Gastroesophageal sphincter (tissue), 4 donors: ENCODE measurements at regions not wholly inside any gene's neighbourhood (a gene's known extent, or its start where the extent isn't known, plus 50 kb on each side); places are given as distances from the start of the nearest gene placed in this dataset.

Experiments used
- ATAC-seq: fragments of 150-250 bp; one replicate; pipeline ENCODE4 v1.9.1; 2016; ENCODE audit warnings: mild to moderate bottlenecking, moderate library complexity
- H3K27ac ChIP-seq, 4 donors: fragments of 200-600 bp; sonication (generic) in 3 of 4; 1 replicate in 3 of 4; 2 replicates in 1 of 4; pipeline ENCODE4 v1.5.1; 2016 to 2019
- H3K27me3 ChIP-seq: fragments of 200-600 bp; sonication (generic); one replicate; pipeline ENCODE4 v1.5.1; 2019
- H3K36me3 ChIP-seq, 2 donors: fragments of 200-600 bp; sonication (generic); one replicate each; pipeline ENCODE4 v1.5.1; 2019; ENCODE audit warnings: control low read depth in 1 of 2
- H3K4me1 ChIP-seq, 3 donors: fragments of 200-600 bp; sonication (generic); 1 replicate in 2 of 3; 2 replicates in 1 of 3; pipeline ENCODE4 v1.5.1; 2016 to 2019; ENCODE audit warnings: control low read depth in 2 of 3
- H3K4me3 ChIP-seq, 2 donors: fragments of 200-600 bp; sonication (generic); one replicate each; pipeline ENCODE4 v1.5.1; 2019; ENCODE audit warnings: mild to moderate bottlenecking in 1 of 2, moderate library complexity in 1 of 2
- H3K9me3 ChIP-seq, 3 donors: fragments of 200-600 bp; sonication (generic); one replicate each; pipeline ENCODE4 v1.5.1; 2017 to 2019; ENCODE audit warnings: control low read depth in 2 of 3
- CTCF ChIP-seq, 4 experiments: fragments of 200-600 bp in 2 of 4; fragments of 450-650 bp in 2 of 4; sonication (generic) in 1 of 4; IDR thresholded peaks; one replicate each; pipeline ENCODE4 v1.5.1; 2017 to 2019; ENCODE audit warnings: antibody characterized with exemption in 4 of 4, mild to moderate bottlenecking in 2 of 4, moderate library complexity in 2 of 4
- EP300 ChIP-seq: sonication (generic); formaldehyde crosslinking; IDR thresholded peaks from one replicate; pipeline ENCODE4 v1.6.1; 2017; ENCODE audit warnings: antibody characterized with exemption, mild to moderate bottlenecking
- POLR2A ChIP-seq, 2 donors: fragments of 450-650 bp; IDR thresholded peaks; one replicate each; pipeline ENCODE4 v1.6.1; 2017; ENCODE audit warnings: antibody characterized with exemption in 2 of 2, mild to moderate bottlenecking in 2 of 2, moderate library complexity in 1 of 2
- POLR2AphosphoS5 ChIP-seq: sonication (generic); formaldehyde crosslinking; IDR thresholded peaks from one replicate; pipeline ENCODE4 v1.6.1; 2017; ENCODE audit warnings: antibody characterized with exemption
- WGBS, 2 donors: methylation state at CpG; one replicate each; pipeline ENCODE4 v1.1.5; 2018; ENCODE audit warnings: low coverage in 1 of 2; 5-methylcytosine and 5-hydroxymethylcytosine counted together

- TF ChIP-seq POLR2A (IDR thresholded peaks at IDR 0.05) (no peak), EP300 (no peak), POLR2AphosphoS5 (no peak), CTCF (IDR thresholded peaks at IDR 0.05) (no peak)
- Histone ChIP-seq H3K4me3 (no peak overlapping the region), H3K36me3 (no peaks in the 10 kb centered on the region), H3K4me1 (no peaks in the 10 kb centered on the region), H3K27ac (no peak overlapping the region), H3K27me3 (no peaks in the 10 kb centered on the region), H3K9me3 (no peaks in the 10 kb centered on the region)
- 79 to 90% methylated on average over 4 of the region's 4 CpGs for WGBS, 2 donors
- no peak for ATAC-seq
Observed at GRCh38 chr9:7479300-7479699, 320.3 kb downstream of the DMAC1 start.

GRCh38 chr9:7478646-7479045, 320.9 kb downstream of the DMAC1 start:
- TF ChIP-seq POLR2A (IDR thresholded peaks at IDR 0.05), result no peak
- TF ChIP-seq POLR2AphosphoS5, result no peak
- TF ChIP-seq EP300, result no peak
- TF ChIP-seq CTCF (IDR thresholded peaks at IDR 0.05), result no peak
- no peaks in the 10 kb centered on the region for H3K9me3 ChIP-seq
- 54% methylated on average over 2 of the region's 2 CpGs; no CpG with 5 or more reads in 1 of the 2 donors for WGBS, 2 donors
- no peaks in the 10 kb centered on the region for H3K4me1 ChIP-seq
- H3K27me3 ChIP-seq, result no peaks in the 10 kb centered on the region
- ATAC-seq, result no peak
- H3K36me3 ChIP-seq, result no peaks in the 10 kb centered on the region
- H3K4me3 ChIP-seq, result no peak overlapping the region
- no peak overlapping the region for H3K27ac ChIP-seq

GRCh38 chr9:7467186-7467585, 332.4 kb downstream of the DMAC1 start:
- WGBS, 2 donors, result 45 to 52% methylated on average over 2 of the region's 2 CpGs
- no peak overlapping the region for H3K4me3 ChIP-seq
- ATAC-seq, result no peak
- TF ChIP-seq POLR2AphosphoS5 (no peak), CTCF (IDR thresholded peaks at IDR 0.05) (no peak), POLR2A (IDR thresholded peaks at IDR 0.05) (no peak), EP300 (no peak)
- no peaks in the 10 kb centered on the region for H3K27me3 ChIP-seq
- no peak overlapping the region for H3K27ac ChIP-seq
- H3K36me3 ChIP-seq, result no peaks in the 10 kb centered on the region
- no peaks in the 10 kb centered on the region for H3K4me1 ChIP-seq
- H3K9me3 ChIP-seq, result no peaks in the 10 kb centered on the region

- Histone ChIP-seq H3K36me3 (no peaks in the 10 kb centered on the region), H3K4me3 (no peak overlapping the region), H3K27ac (no peak overlapping the region), H3K27me3 (no peaks in the 10 kb centered on the region), H3K4me1 (no peaks in the 10 kb centered on the region), H3K9me3 (no peaks in the 10 kb centered on the region)
- 89% methylated on average over 4 of the region's 4 CpGs for WGBS, 2 donors
- no peak for ATAC-seq
- TF ChIP-seq CTCF (IDR thresholded peaks at IDR 0.05), result no peak
- TF ChIP-seq EP300, result no peak
- TF ChIP-seq POLR2A (IDR thresholded peaks at IDR 0.05), result no peak
- TF ChIP-seq POLR2AphosphoS5, result no peak
Observed at GRCh38 chr9:7461791-7462190, 337.8 kb downstream of the DMAC1 start.

- no peak overlapping the region for H3K4me3 ChIP-seq
- ATAC-seq, result no peak
- WGBS, 2 donors, result 8 to 39% methylated on average over 1 of the region's 1 CpG
- H3K36me3 ChIP-seq, result no peaks in the 10 kb centered on the region
- H3K27me3 ChIP-seq, result no peaks in the 10 kb centered on the region
- H3K27ac ChIP-seq, result no peak overlapping the region
- H3K4me1 ChIP-seq, result no peaks in the 10 kb centered on the region
- TF ChIP-seq POLR2AphosphoS5, result no peak
- TF ChIP-seq POLR2A (IDR thresholded peaks at IDR 0.05), result no peak
- TF ChIP-seq CTCF (IDR thresholded peaks at IDR 0.05), result no peak
- TF ChIP-seq EP300, result no peak
- H3K9me3 ChIP-seq, result no peaks in the 10 kb centered on the region
Observed at GRCh38 chr9:7456793-7457530, 342.6 kb downstream of the DMAC1 start.
